H1 (cell line): ENCODE measurements at regions not wholly inside any gene's neighbourhood (a gene's known extent, or its start where the extent isn't known, plus 50 kb on each side); places are given as distances from the start of the nearest gene placed in this dataset.

Source experiments
- CTCF ChIA-PET: fragments of 300-600 bp; sonication (Branson Sonifier 250); formaldehyde crosslinking; loops from one replicate; lab custom pipeline; 2021; ENCODE audit not compliant: partially characterized antibody; lab: Charles Lee
- POLR2A ChIA-PET: fragments of 300-600 bp; sonication (Branson Sonifier 250); formaldehyde crosslinking; loops from one replicate; lab custom pipeline; 2021; ENCODE audit warnings: inconsistent platforms; ENCODE audit not compliant: partially characterized antibody; lab: Charles Lee
- DNase-seq, 2 experiments: peaks; one replicate each; pipeline versions ENCODE4 v3.0.0 to v3.0.0-alpha.2; 2010 to 2022; ENCODE audit warnings: low spot score in 2 of 2, low read depth in 1 of 2, mixed read lengths in 1 of 2
- FAIRE-seq: peaks from 2 replicates; lab custom pipeline; 2011; peaks lifted over from hg19 to GRCh38; lab: Jason Lieb, UNC
- H2AFZ ChIP-seq: 2 replicates; pipeline ENCODE4 v1.8.1; 2012; ENCODE audit warnings: low read length, inconsistent platforms
- H2AK5ac ChIP-seq: 2 replicates; pipeline ENCODE4 v1.6.1; 2013; ENCODE audit warnings: low read depth, low read length
- H2BK120ac ChIP-seq: replicated peaks from 2 replicates; pipeline ENCODE3; 2013; ENCODE audit warnings: low read depth, low read length, inconsistent platforms
- H2BK12ac ChIP-seq: 2 replicates; pipeline ENCODE4 v1.6.1; 2013; ENCODE audit warnings: low read depth, low read length
- H2BK15ac ChIP-seq: 2 replicates; pipeline ENCODE4 v1.6.1; 2013; ENCODE audit warnings: low read length
- H2BK20ac ChIP-seq: 2 replicates; pipeline ENCODE4 v1.6.1; 2013; ENCODE audit warnings: low read length
- H2BK5ac ChIP-seq: 2 replicates; pipeline ENCODE4 v1.6.1; 2013; ENCODE audit warnings: low read depth, low read length
- H3K14ac ChIP-seq: 2 replicates; pipeline ENCODE4 v1.6.1; 2013; ENCODE audit warnings: inconsistent platforms; ENCODE audit not compliant: insufficient read length
- H3K18ac ChIP-seq: 2 replicates; pipeline ENCODE4 v1.6.1; 2013; ENCODE audit warnings: low read length; ENCODE audit errors: extremely low read depth
- H3K23ac ChIP-seq: 2 replicates; pipeline ENCODE4 v1.6.1; 2013; ENCODE audit warnings: inconsistent platforms; ENCODE audit not compliant: insufficient read length
- H3K23me2 ChIP-seq: 2 replicates; pipeline ENCODE4 v1.6.1; 2013; ENCODE audit warnings: low read depth, low read length
- H3K27ac ChIP-seq: 2 replicates; pipeline ENCODE4 v1.6.1; 2011; ENCODE audit warnings: low read depth, low read length, inconsistent platforms
- H3K27me3 ChIP-seq, 4 experiments: replicated peaks in 1 of 4; 1 replicate in 1 of 4; 2 replicates in 3 of 4; pipeline versions ENCODE4 v1.6.1 to v1.8.1; 2011 to 2013; ENCODE audit warnings: low read length in 3 of 4, mild to moderate bottlenecking in 3 of 4, inconsistent platforms in 2 of 4, mixed read lengths in 2 of 4, moderate library complexity in 1 of 4; ENCODE audit not compliant: control insufficient read depth in 3 of 4, insufficient read depth in 3 of 4; ENCODE audit errors: extremely low read depth in 1 of 4
- H3K36me3 ChIP-seq, 4 experiments: 2 replicates each; pipeline versions ENCODE4 v1.6.1 to v1.8.1; 2011 to 2013; ENCODE audit warnings: mild to moderate bottlenecking in 4 of 4, low read length in 3 of 4, moderate library complexity in 2 of 4, control low read depth in 1 of 4, inconsistent platforms in 1 of 4; ENCODE audit not compliant: insufficient read depth in 4 of 4, control insufficient read depth in 2 of 4
- H3K4ac ChIP-seq: replicated peaks from 2 replicates; pipeline ENCODE3; 2013; ENCODE audit warnings: low read length, low read depth, mixed read lengths, inconsistent platforms; ENCODE audit not compliant: insufficient read length
- H3K4me1 ChIP-seq, 4 experiments: replicated peaks in 1 of 4; 1 replicate in 1 of 4; 2 replicates in 3 of 4; pipeline versions ENCODE4 v1.6.1 to v1.8.1; 2011 to 2013; ENCODE audit warnings: low read length in 3 of 4, inconsistent platforms in 2 of 4, mixed read lengths in 1 of 4; ENCODE audit not compliant: insufficient read depth in 4 of 4, control insufficient read depth in 3 of 4
- H3K4me2 ChIP-seq, 2 experiments: 2 replicates each; pipeline versions ENCODE4 v1.6.1 to v1.8.1; 2011 to 2013; ENCODE audit warnings: low read depth in 2 of 2, low read length in 2 of 2, control low read depth in 1 of 2, inconsistent platforms in 1 of 2, mild to moderate bottlenecking in 1 of 2; ENCODE audit not compliant: insufficient read depth in 1 of 2
- H3K4me3 ChIP-seq, 4 experiments: fragments of 200-600, 300-600 bp in 1 of 4; sonication (generic), shearing (Covaris generic), sonication (Bioruptor Twin) in 1 of 4; 2 replicates each; pipeline versions ENCODE4 v1.5.1 to v1.8.1; 2011 to 2016; ENCODE audit warnings: low read length in 4 of 4, low read depth in 3 of 4, control low read depth in 2 of 4, inconsistent platforms in 2 of 4, mild to moderate bottlenecking in 2 of 4, mixed read lengths in 1 of 4, moderate library complexity in 1 of 4; ENCODE audit not compliant: insufficient read depth in 2 of 4; ENCODE audit errors: extremely low read depth in 1 of 4
- H3K56ac ChIP-seq: replicated peaks from 2 replicates; pipeline ENCODE3; 2013; ENCODE audit warnings: low read depth, mild to moderate bottlenecking, mixed read lengths, low read length, inconsistent platforms; ENCODE audit not compliant: insufficient read length
- H3K79me1 ChIP-seq: 2 replicates; pipeline ENCODE4 v1.6.1; 2013; ENCODE audit warnings: low read depth, low read length, control low read depth
- H3K79me2 ChIP-seq, 2 experiments: 2 replicates each; pipeline versions ENCODE4 v1.6.1 to v1.8.1; 2012 to 2013; ENCODE audit warnings: low read length in 2 of 2, mild to moderate bottlenecking in 2 of 2, inconsistent platforms in 1 of 2; ENCODE audit not compliant: insufficient read depth in 2 of 2, control insufficient read depth in 1 of 2
- H3K9ac ChIP-seq, 4 experiments: replicated peaks in 1 of 4; 1 replicate in 1 of 4; 2 replicates in 3 of 4; pipeline versions ENCODE4 v1.6.1 to v1.8.1; 2011 to 2013; ENCODE audit warnings: low read depth in 3 of 4, low read length in 3 of 4, control low read depth in 2 of 4, mild to moderate bottlenecking in 2 of 4, moderate library complexity in 2 of 4, inconsistent platforms in 1 of 4; ENCODE audit errors: extremely low read depth in 1 of 4
- H3K9me3 ChIP-seq, 2 experiments: 2 replicates each; pipeline versions ENCODE4 v1.6.1 to v1.8.1; 2012 to 2013; ENCODE audit warnings: mild to moderate bottlenecking in 2 of 2, moderate library complexity in 2 of 2, control low read depth in 1 of 2, inconsistent platforms in 1 of 2, low read depth in 1 of 2, low read length in 1 of 2, mixed read lengths in 1 of 2; ENCODE audit not compliant: insufficient read depth in 2 of 2
- H4K20me1 ChIP-seq, 2 experiments: replicated peaks in 1 of 2; 2 replicates each; pipeline versions ENCODE3 to v1.8.1; 2011 to 2013; ENCODE audit warnings: inconsistent platforms in 2 of 2, low read length in 2 of 2, mild to moderate bottlenecking in 1 of 2; ENCODE audit not compliant: insufficient read depth in 2 of 2, control insufficient read depth in 1 of 2
- H4K5ac ChIP-seq: 2 replicates; pipeline ENCODE4 v1.6.1; 2013; ENCODE audit warnings: low read length, low read depth, mixed read lengths, inconsistent platforms; ENCODE audit not compliant: insufficient read length
- H4K8ac ChIP-seq: 2 replicates; pipeline ENCODE4 v1.8.0; 2013; ENCODE audit warnings: mild to moderate bottlenecking, moderate library complexity, low read length, inconsistent platforms; ENCODE audit not compliant: insufficient read depth; ENCODE audit errors: extremely low read depth
- H4K91ac ChIP-seq: replicated peaks from 2 replicates; pipeline ENCODE3; 2013; ENCODE audit warnings: low read length, mixed read lengths, inconsistent platforms; ENCODE audit not compliant: insufficient read length
- CTCF ChIP-seq, 3 experiments: IDR thresholded peaks; 1 replicate in 2 of 3; 2 replicates in 1 of 3; pipeline versions ENCODE4 v1.5.1 to v1.6.1; 2011; ENCODE audit warnings: low read length in 3 of 3, mild to moderate bottlenecking in 3 of 3, inconsistent platforms in 2 of 3, low read depth in 1 of 3, moderate library complexity in 1 of 3; ENCODE audit not compliant: insufficient read depth in 1 of 3; ENCODE audit errors: control extremely low read depth in 1 of 3
- EGR1 ChIP-seq: IDR thresholded peaks from 2 replicates; pipeline ENCODE4 v1.6.1; 2011; ENCODE audit warnings: low read depth, low read length, borderline replicate concordance
- GABPA ChIP-seq: IDR thresholded peaks from 2 replicates; pipeline ENCODE4 v1.6.1; 2011; ENCODE audit warnings: mild to moderate bottlenecking, low read length, moderate library complexity, borderline replicate concordance; ENCODE audit not compliant: insufficient read depth
- GTF2F1 ChIP-seq: IDR thresholded peaks from 2 replicates; pipeline ENCODE4 v1.6.1; 2012; ENCODE audit warnings: low read depth, low read length, improper control_type of control experiment, borderline replicate concordance
- HDAC6 ChIP-seq: IDR thresholded peaks from one replicate; pipeline ENCODE4 v1.7.1; 2012; ENCODE audit warnings: low read depth, mild to moderate bottlenecking, inconsistent platforms, low read length, moderate library complexity
- KDM4A ChIP-seq: IDR thresholded peaks from one replicate; pipeline ENCODE4 v1.7.1; 2012; ENCODE audit warnings: low read depth, mild to moderate bottlenecking, moderate library complexity, low read length, inconsistent platforms; ENCODE audit not compliant: severe bottlenecking
- MAX ChIP-seq: IDR thresholded peaks from 2 replicates; pipeline ENCODE4 v1.6.1; 2012; ENCODE audit warnings: inconsistent platforms
- PHF8 ChIP-seq: fragments of 200-600 bp; sonication (generic); conservative IDR thresholded peaks from 2 replicates; pipeline ENCODE4 v1.7.1; 2012; ENCODE audit warnings: low read depth, mild to moderate bottlenecking, inconsistent platforms, low read length, moderate library complexity
- SP1 ChIP-seq: IDR thresholded peaks from 2 replicates; pipeline ENCODE4 v1.6.1; 2011; ENCODE audit warnings: low read depth, low read length
- USF2 ChIP-seq: IDR thresholded peaks from 2 replicates; pipeline ENCODE4 v1.6.1; 2011; ENCODE audit warnings: low read length, improper control_type of control experiment
- WGBS, 2 experiments: shearing (Covaris generic) in 1 of 2; methylation state at CpG; one replicate each; pipeline versions ENCODE4 v1.1.6 to v1.1.7; 2013 to 2015; ENCODE audit warnings: low lambda C conversion rate in 2 of 2, mixed read lengths in 2 of 2, inconsistent platforms in 1 of 2, low coverage in 1 of 2, missing lambda C conversion rate in 1 of 2; ENCODE audit not compliant: insufficient replicate concordance in 2 of 2, insufficient coverage in 1 of 2, insufficient read length in 1 of 2; ENCODE audit errors: extremely low coverage in 1 of 2, missing lambda C conversion rate in 1 of 2; 5-methylcytosine and 5-hydroxymethylcytosine counted together

- Histone ChIP-seq H3K4me1 (peaks cover 0 to 3% (median 1%) of the 10 kb centered on the region in 4 experiments; a peak in 2 of 7 replicates), H2AFZ (no peak overlapping the region), H2AK5ac (no peak overlapping the region), H4K91ac (no peak overlapping the region), H2BK5ac (no peak overlapping the region), H4K8ac (no peak overlapping the region), H2BK20ac (no peak overlapping the region), H3K14ac (no peak overlapping the region), H3K4me2 (no peak overlapping the region), H3K36me3 (0 out of 8 replicates have a peak, but pooled peaks cover 0 to 3% (median 0%) of the 10 kb centered on the region in 4 experiments), H3K79me2 (no peaks in the 10 kb centered on the region), H2BK12ac (no peak overlapping the region; the same call in 1 of the 2 replicates), H3K27me3 (no peaks in the 10 kb centered on the region), H3K79me1 (no peaks in the 10 kb centered on the region), H2BK15ac (no peak overlapping the region), H3K56ac (no peak overlapping the region), H3K23ac (no peak overlapping the region), H3K9ac (no peak overlapping the region), H3K4ac (no peak overlapping the region), H3K27ac (no peak overlapping the region), H3K18ac (no peak overlapping the region), H3K9me3 (peaks cover 3 to 7% of the 10 kb centered on the region in 2 experiments; a peak in 2 of 4 replicates), H3K23me2 (no peaks in the 10 kb centered on the region), H4K20me1 (no peaks in the 10 kb centered on the region), H4K5ac (no peak overlapping the region), H2BK120ac (no peak overlapping the region), H3K4me3 (no peak overlapping the region)
- CTCF ChIA-PET: interaction anchor here (0.6 to 1.1 kb wide), 3 partner anchors 51 to 331 kb away, joined by 3 to 4 read pairs (median 3); no protein-coding TSS in a partner anchor
- DNase-seq (no peak), FAIRE-seq (no peak)
- POLR2A ChIA-PET: no interaction called here
- WGBS, 2 experiments: 88% methylated on average over 2 of the region's 2 CpGs; no CpG with 5 or more reads in 1 of the 2 experiments
- TF ChIP-seq GTF2F1 (no peak), GABPA (no peak), KDM4A (no peak), USF2 (no peak), CTCF (IDR thresholded peaks at IDR 0.05; ENCODE audit: control extremely low read depth in 1 of 3, insufficient read depth in 1 of 3, low read depth in 1 of 3, low read length in 3 of 3) (no peak), PHF8 (no peak), HDAC6 (no peak), EGR1 (no peak), MAX (no peak), SP1 (no peak)
Observed at GRCh38 chr2:83971547-83971946, 487.5 kb downstream of the SUCLG1 start.
